ENCODE measurements at regions not wholly inside any gene's neighbourhood (a gene's known extent, or its start where the extent isn't known, plus 50 kb on each side); places are given as distances from the start of the nearest gene placed in this dataset.

GRCh38 chr3:72426618-72427397 lies 421.4 kb downstream of the SHQ1 start:
- no peak overlapping the region for H3K4me3 ChIP-seq
- no peak for DNase-seq (ENCODE audit: low spot score)
- H4K20me1 ChIP-seq (ENCODE audit: insufficient read depth, poor library complexity, severe bottlenecking) = peaks cover 95% of the 10 kb centered on the region
- no peaks in the 10 kb centered on the region for H3K9me2 ChIP-seq (replicated peaks; ENCODE audit: insufficient read depth)
- peaks cover 33% of the 10 kb centered on the region for H3K4me1 ChIP-seq (ENCODE audit: insufficient read depth)
- no peaks in the 10 kb centered on the region for H3K27me3 ChIP-seq
- no peak overlapping the region for H2AFZ ChIP-seq
- peak overlapping the region; percentile 16 for H3K4me2 ChIP-seq
- peaks cover 96% of the 10 kb centered on the region for H3K79me2 ChIP-seq
- H3K27ac ChIP-seq = peak overlapping the region; percentile 20
- WGBS (ENCODE audit: low lambda C conversion rate, missing lambda C conversion rate) = 72% methylated on average over 2 of the region's 2 CpGs
- no peaks in the 10 kb centered on the region for H3K36me3 ChIP-seq (replicated peaks; ENCODE audit: insufficient read depth, low read depth)
- no peak for TF ChIP-seq EZH2phosphoT487 (IDR thresholded peaks at IDR 0.05; ENCODE audit: low read depth, severe bottlenecking, unreplicated experiment)
- TF ChIP-seq CTCF (IDR thresholded peaks at IDR 0.05; ENCODE audit: poor library complexity) = no peak
- no peak for TF ChIP-seq EZH2 (IDR thresholded peaks at IDR 0.05; ENCODE audit: borderline replicate concordance)
- peaks cover 9% of the 10 kb centered on the region for H3K9me3 ChIP-seq (ENCODE audit: low read depth)

GRCh38 chr3:72423643-72424042 lies 424.6 kb downstream of the SHQ1 start:
- H3K4me1 ChIP-seq (ENCODE audit: insufficient read depth) = peaks cover 33% of the 10 kb centered on the region
- no peaks in the 10 kb centered on the region for H3K9me2 ChIP-seq (replicated peaks; ENCODE audit: insufficient read depth)
- H3K9me3 ChIP-seq (ENCODE audit: low read depth) = peaks cover 9% of the 10 kb centered on the region
- no peak overlapping the region for H3K4me2 ChIP-seq
- DNase-seq (ENCODE audit: low spot score) = no peak
- TF ChIP-seq EZH2phosphoT487 (IDR thresholded peaks at IDR 0.05; ENCODE audit: low read depth, severe bottlenecking, unreplicated experiment) = no peak
- no peak for TF ChIP-seq EZH2 (IDR thresholded peaks at IDR 0.05; ENCODE audit: borderline replicate concordance)
- no peak for TF ChIP-seq CTCF (IDR thresholded peaks at IDR 0.05; ENCODE audit: poor library complexity)
- H3K27ac ChIP-seq = no peak overlapping the region
- no peak overlapping the region for H2AFZ ChIP-seq
- H3K36me3 ChIP-seq (replicated peaks; ENCODE audit: insufficient read depth, low read depth) = no peaks in the 10 kb centered on the region
- peaks cover 100% of the 10 kb centered on the region for H3K79me2 ChIP-seq
- no peaks in the 10 kb centered on the region for H3K27me3 ChIP-seq
- peaks cover 99% of the 10 kb centered on the region for H4K20me1 ChIP-seq (ENCODE audit: insufficient read depth, poor library complexity, severe bottlenecking)
- WGBS (ENCODE audit: low lambda C conversion rate, missing lambda C conversion rate) = 88% methylated on average over 3 of the region's 3 CpGs
- no peak overlapping the region for H3K4me3 ChIP-seq

GRCh38 chr3:72421786-72422185 lies 426.5 kb downstream of the SHQ1 start:
- peaks cover 9% of the 10 kb centered on the region for H3K9me3 ChIP-seq (ENCODE audit: low read depth)
- H3K9me2 ChIP-seq (replicated peaks; ENCODE audit: insufficient read depth) = no peaks in the 10 kb centered on the region
- peaks cover 99% of the 10 kb centered on the region for H4K20me1 ChIP-seq (ENCODE audit: insufficient read depth, poor library complexity, severe bottlenecking)
- DNase-seq (ENCODE audit: low spot score) = no peak
- peaks cover 100% of the 10 kb centered on the region for H3K79me2 ChIP-seq
- H3K36me3 ChIP-seq (replicated peaks; ENCODE audit: insufficient read depth, low read depth) = no peaks in the 10 kb centered on the region
- no peak overlapping the region for H2AFZ ChIP-seq
- no peak overlapping the region for H3K4me2 ChIP-seq
- no peaks in the 10 kb centered on the region for H3K27me3 ChIP-seq
- 88% methylated on average over 2 of the region's 2 CpGs for WGBS (ENCODE audit: low lambda C conversion rate, missing lambda C conversion rate)
- H3K27ac ChIP-seq = no peak overlapping the region
- H3K4me3 ChIP-seq = no peak overlapping the region
- TF ChIP-seq EZH2phosphoT487 (IDR thresholded peaks at IDR 0.05; ENCODE audit: low read depth, severe bottlenecking, unreplicated experiment) = no peak
- TF ChIP-seq EZH2 (IDR thresholded peaks at IDR 0.05; ENCODE audit: borderline replicate concordance) = no peak
- no peak for TF ChIP-seq CTCF (IDR thresholded peaks at IDR 0.05; ENCODE audit: poor library complexity)
- H3K4me1 ChIP-seq (ENCODE audit: insufficient read depth) = peaks cover 15% of the 10 kb centered on the region

Data from hepatocyte (in vitro differentiated cells).